Natural killer cell (primary cell): ENCODE measurements at regions not wholly inside any gene's neighbourhood (a gene's known extent, or its start where the extent isn't known, plus 50 kb on each side); places are given as distances from the start of the nearest gene placed in this dataset.

Experiments used
- ATAC-seq, 3 donors: fragments of 150-1000 bp in 2 of 3; fragments of 200-7000 bp in 1 of 3; cut with Tn5 transposase; 1 replicate in 1 of 3; 2 replicates in 2 of 3; pipeline ENCODE4 v1.10.0; 2021; ENCODE audit warnings: mild to moderate bottlenecking in 2 of 3, moderate library complexity in 2 of 3
- DNase-seq, 2 donors: peaks; one replicate each; pipeline versions ENCODE4 v3.0.0 to v3.0.0-alpha.2; 2013 to 2021; ENCODE audit warnings: mixed read lengths in 1 of 2
- H3K27ac ChIP-seq: one replicate; pipeline ENCODE4 v1.5.1; 2013; ENCODE audit warnings: mild to moderate bottlenecking, low read length
- H3K27me3 ChIP-seq: one replicate; pipeline ENCODE4 v1.6.1; 2013; ENCODE audit warnings: low read length; ENCODE audit not compliant: control insufficient read depth, insufficient read depth
- H3K36me3 ChIP-seq: one replicate; pipeline ENCODE4 v1.6.1; 2013; ENCODE audit warnings: low read length; ENCODE audit not compliant: control insufficient read depth, insufficient read depth
- H3K4me1 ChIP-seq: one replicate; pipeline ENCODE4 v1.6.1; 2013; ENCODE audit warnings: low read length; ENCODE audit not compliant: control insufficient read depth, insufficient read depth
- H3K4me3 ChIP-seq: one replicate; pipeline ENCODE4 v1.5.1; 2013; ENCODE audit warnings: low read length
- H3K9me3 ChIP-seq: one replicate; pipeline ENCODE4 v1.6.1; 2013; ENCODE audit warnings: low read length; ENCODE audit not compliant: control insufficient read depth, insufficient read depth
- H3K27ac Mint-ChIP-seq, 2 donors: one replicate each; pipeline ENCODE4 v1.8.0; 2022; ENCODE audit warnings: mild to moderate bottlenecking in 2 of 2, mixed read lengths in 2 of 2, moderate library complexity in 1 of 2
- H3K27me3 Mint-ChIP-seq, 2 donors: one replicate each; pipeline ENCODE4 v1.8.0; 2022; ENCODE audit warnings: low read depth in 2 of 2, mixed read lengths in 2 of 2
- H3K36me3 Mint-ChIP-seq: one replicate; pipeline ENCODE4 v1.8.0; 2022; ENCODE audit warnings: mixed read lengths
- H3K4me1 Mint-ChIP-seq, 2 donors: one replicate each; pipeline ENCODE4 v1.8.0; 2022; ENCODE audit warnings: mixed read lengths in 2 of 2
- H3K4me3 Mint-ChIP-seq: one replicate; pipeline ENCODE4 v1.8.0; 2022; ENCODE audit warnings: mild to moderate bottlenecking, moderate library complexity, mixed read lengths
- H3K9me3 Mint-ChIP-seq, 2 donors: one replicate each; pipeline ENCODE4 v1.8.0; 2022; ENCODE audit warnings: mixed read lengths in 2 of 2
- CTCF ChIP-seq: fragments of 200-600 bp; IDR thresholded peaks from one replicate; pipeline ENCODE4 v1.8.0; 2022; ENCODE audit warnings: antibody characterized with exemption
- WGBS: methylation state at CpG from one replicate; pipeline ENCODE4 v1.1.7; 2013; ENCODE audit warnings: missing lambda C conversion rate; ENCODE audit not compliant: insufficient coverage; 5-methylcytosine and 5-hydroxymethylcytosine counted together
- intact Hi-C: fragments of 100-400 bp; cut with micrococcal nuclease; formaldehyde crosslinking; loops from one replicate; pipeline ENCODE4 v1.14.2; 2022

- no peak for DNase-seq
- intact Hi-C loops, result no loop called here
- Mint-ChIP-seq H3K36me3 (no peaks in the 10 kb centered on the region), H3K4me3 (no peak overlapping the region), H3K9me3 (peaks cover 0 to 3% of the 10 kb centered on the region in 2 donors), H3K27me3 (no peaks in the 10 kb centered on the region), H3K27ac (no peak overlapping the region), H3K4me1 (peaks cover 0 to 5% of the 10 kb centered on the region in 2 donors)
- WGBS, result 93% methylated on average over 1 of the region's 1 CpG
- Histone ChIP-seq H3K4me3 (no peak overlapping the region), H3K9me3 (no peaks in the 10 kb centered on the region), H3K27ac (no peak overlapping the region), H3K27me3 (no peaks in the 10 kb centered on the region), H3K4me1 (no peaks in the 10 kb centered on the region), H3K36me3 (no peaks in the 10 kb centered on the region)
- ATAC-seq, result no peak
- no peak for TF ChIP-seq CTCF
Observed at GRCh38 chr13:73273276-73273675, 214.5 kb downstream of the KLF5 start.

- ATAC-seq, result no peak
- intact Hi-C loops, result no loop called here
- no peak overlapping the region for H3K4me3 Mint-ChIP-seq
Observed at GRCh38 chr13:73272831-73273230, 214.0 kb downstream of the KLF5 start.

GRCh38 chr13:73268306-73268705, 209.5 kb downstream of the KLF5 start:
- Histone ChIP-seq H3K36me3 (no peaks in the 10 kb centered on the region), H3K4me1 (no peaks in the 10 kb centered on the region), H3K4me3 (no peak overlapping the region), H3K9me3 (no peaks in the 10 kb centered on the region), H3K27me3 (no peaks in the 10 kb centered on the region), H3K27ac (no peak overlapping the region)
- H3K9me3 Mint-ChIP-seq, result peaks cover 0 to 3% of the 10 kb centered on the region in 2 donors
- no peaks in the 10 kb centered on the region for H3K4me1 Mint-ChIP-seq
- H3K27me3 Mint-ChIP-seq, result peaks cover 2 to 9% of the 10 kb centered on the region in 2 donors
- H3K4me3 Mint-ChIP-seq, result no peak overlapping the region
- no peak for DNase-seq
- no peak for ATAC-seq
- WGBS, result 79% methylated on average over 1 of the region's 1 CpG
- TF ChIP-seq CTCF, result no peak
- intact Hi-C loops, result no loop called here
- H3K27ac Mint-ChIP-seq, result no peak overlapping the region
- H3K36me3 Mint-ChIP-seq, result no peaks in the 10 kb centered on the region

More at GRCh38 chr13:73272831-73273230, 214.0 kb downstream of the KLF5 start:
- WGBS, result 100% methylated on average over 1 of the region's 1 CpG
- H3K9me3 ChIP-seq, result no peaks in the 10 kb centered on the region
- H3K4me1 ChIP-seq, result no peaks in the 10 kb centered on the region
- Mint-ChIP-seq H3K9me3 (peaks cover 0 to 3% of the 10 kb centered on the region in 2 donors), H3K27me3 (no peaks in the 10 kb centered on the region), H3K27ac (no peak overlapping the region), H3K4me1 (peaks cover 0 to 5% of the 10 kb centered on the region in 2 donors), H3K36me3 (no peaks in the 10 kb centered on the region)
- no peak overlapping the region for H3K4me3 ChIP-seq
- no peaks in the 10 kb centered on the region for H3K36me3 ChIP-seq
- no peak for DNase-seq
- H3K27ac ChIP-seq, result no peak overlapping the region
- H3K27me3 ChIP-seq, result no peaks in the 10 kb centered on the region
- no peak for TF ChIP-seq CTCF

- Histone ChIP-seq H3K27ac (no peak overlapping the region), H3K36me3 (no peaks in the 10 kb centered on the region), H3K9me3 (no peaks in the 10 kb centered on the region), H3K27me3 (no peaks in the 10 kb centered on the region), H3K4me1 (no peaks in the 10 kb centered on the region), H3K4me3 (no peak overlapping the region)
- H3K4me1 Mint-ChIP-seq, result no peaks in the 10 kb centered on the region
- peaks cover 0 to 3% of the 10 kb centered on the region in 2 donors for H3K9me3 Mint-ChIP-seq
- H3K27me3 Mint-ChIP-seq, result peaks cover 2 to 9% of the 10 kb centered on the region in 2 donors
- no peak overlapping the region for H3K4me3 Mint-ChIP-seq
- no peak for ATAC-seq
- intact Hi-C loops, result no loop called here
- DNase-seq, result no peak
- WGBS, result 83% methylated on average over 2 of the region's 3 CpGs
- no peaks in the 10 kb centered on the region for H3K36me3 Mint-ChIP-seq
- TF ChIP-seq CTCF, result no peak
- H3K27ac Mint-ChIP-seq, result no peak overlapping the region
Observed at GRCh38 chr13:73266640-73267180, 207.9 kb downstream of the KLF5 start.
